T follicular helper cell (primary cell): ENCODE measurements at regions not wholly inside any gene's neighbourhood (a gene's known extent, or its start where the extent isn't known, plus 50 kb on each side); places are given as distances from the start of the nearest gene placed in this dataset.

Experiments
- DNase-seq: peaks from one replicate; pipeline ENCODE4 v3.0.0-alpha.2; 2020; ENCODE audit warnings: low read depth

DNA sequence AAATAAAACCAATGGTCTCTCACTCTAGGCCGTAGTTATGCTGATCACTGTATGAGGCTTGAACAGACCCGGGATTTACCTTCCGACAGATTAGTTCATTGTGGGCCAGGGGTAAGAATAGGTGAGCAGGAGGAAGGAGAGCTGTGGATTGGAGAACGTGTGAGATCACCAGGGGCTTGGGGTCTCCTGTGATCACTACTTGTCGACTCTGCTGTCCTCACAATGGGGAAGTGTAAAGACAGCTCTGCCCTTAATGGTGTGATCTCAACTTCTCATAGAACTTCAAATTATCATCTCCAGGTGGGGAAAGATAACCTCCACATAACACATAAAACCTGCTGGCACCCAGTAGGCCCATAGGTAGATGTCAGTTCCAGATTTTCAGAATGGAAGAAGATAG, 56.2 kb upstream of the RPS6KA3 start:
- DNase-seq, result no peak

DNA sequence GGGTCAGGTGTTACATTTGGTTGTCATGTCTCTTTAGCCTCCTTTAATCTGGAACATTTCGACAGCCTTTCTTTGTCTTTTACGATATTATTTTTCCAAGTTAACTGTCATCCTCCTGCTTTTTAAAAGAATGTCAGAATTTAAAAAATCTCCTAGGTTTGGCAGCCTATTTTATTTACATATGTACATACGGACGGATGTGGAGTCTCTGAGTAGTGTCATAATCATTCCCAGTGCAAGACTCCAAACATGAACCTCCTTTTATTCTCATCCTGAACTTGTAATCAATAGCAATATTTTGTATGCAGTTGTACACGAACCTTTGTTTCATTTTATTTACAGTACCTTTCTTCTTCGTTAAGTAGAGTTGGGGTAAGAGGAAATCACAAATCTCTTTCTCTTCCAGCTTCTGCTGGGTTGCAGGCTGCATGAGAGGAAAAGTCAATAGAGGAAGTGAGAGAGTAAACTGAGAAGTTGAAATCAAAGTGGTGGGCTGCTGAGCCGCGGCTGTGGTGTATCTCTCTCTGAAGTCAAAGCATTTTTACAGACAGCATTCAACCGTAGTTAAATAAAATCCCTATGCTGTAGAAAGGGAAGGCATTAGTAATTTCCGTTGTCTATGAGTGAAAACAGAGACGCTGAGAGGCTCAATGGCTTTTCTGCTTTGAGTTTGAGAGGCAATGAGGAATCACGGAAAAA, 53.9 kb upstream of the RPS6KA3 start:
- no peak for DNase-seq

DNA sequence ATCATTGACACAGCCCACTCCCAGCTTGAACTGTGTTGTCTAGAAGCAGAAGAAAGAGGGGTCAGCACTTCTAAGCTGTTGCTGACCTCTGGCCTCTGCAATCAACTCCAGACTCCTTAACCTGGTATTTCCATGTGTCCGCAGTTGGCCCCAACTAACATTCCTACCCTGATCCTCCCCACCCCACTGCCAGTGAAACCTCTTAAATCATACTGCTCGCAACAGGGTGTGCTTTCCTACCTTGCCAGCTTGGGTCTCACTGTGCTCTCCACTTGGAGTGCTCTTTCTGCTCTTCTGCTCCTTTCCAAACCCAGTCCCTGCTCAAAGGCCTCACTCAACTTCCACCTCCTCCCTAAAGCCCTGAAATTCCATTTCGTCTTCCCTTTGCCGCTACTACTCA, 52.3 kb upstream of the RPS6KA3 start:
- DNase-seq, result no peak

DNA sequence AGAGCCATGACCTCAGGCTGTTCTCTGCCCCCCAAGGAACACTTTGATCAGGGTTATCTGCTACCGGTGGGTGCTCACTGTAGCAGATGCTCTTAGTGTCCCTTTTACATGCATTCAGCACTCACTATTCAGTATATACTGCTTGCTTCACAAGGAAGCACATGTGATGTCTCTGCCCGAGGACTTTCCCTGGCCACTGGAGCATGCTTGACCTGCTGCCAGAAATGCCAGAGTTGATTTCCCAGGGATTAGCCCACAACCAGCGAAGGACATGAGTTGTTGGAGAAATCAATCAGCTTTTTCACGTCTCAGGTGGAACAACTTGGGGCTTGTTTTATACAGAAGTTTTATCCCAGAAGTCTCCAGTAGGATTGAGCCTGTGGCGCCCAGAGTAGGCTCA, 51.2 kb upstream of the RPS6KA3 start:
- no peak for DNase-seq
